ENCODE measurements at regions not wholly inside any gene's neighbourhood (a gene's known extent, or its start where the extent isn't known, plus 50 kb on each side); places are given as distances from the start of the nearest gene placed in this dataset.
"Not testable (repeated sequence)": the region's sequence is repeated elsewhere in the genome, so short reads cannot be mapped to it uniquely, and the experiment has no call there.

- intact Hi-C loops (cut with micrococcal nuclease; ENCODE audit: unreplicated experiment) (no loop called here), in situ Hi-C loops (cut with HindIII; ENCODE audit: extremely low pct_ligation_motif_present, low pct_unique_long_range_greater_than_20kb) (no loop called here)
- no peak for ATAC-seq
- Histone ChIP-seq H2AFZ (ENCODE audit: low read length) (no peak overlapping the region), H3K4me3 (replicated peaks in 1 of 3; ENCODE audit: insufficient read depth in 1 of 3, low read depth in 2 of 3, low read length in 3 of 3) (no peak overlapping the region), H3K36me3 (replicated peaks in 1 of 2; ENCODE audit: control insufficient read depth in 1 of 2, insufficient read depth in 2 of 2, low read length in 2 of 2) (peaks cover 3 to 53% of the 10 kb centered on the region in 2 experiments), H3K79me2 (ENCODE audit: insufficient read depth, low read length) (no peaks in the 10 kb centered on the region), H3K9me3 (ENCODE audit: low read length) (peaks cover 22% of the 10 kb centered on the region; the same call in 1 of the 2 replicates), H3K27ac (ENCODE audit: extremely low read length, insufficient read depth, low read length) (no peak overlapping the region), H3K4me2 (ENCODE audit: low read depth, low read length) (no peak overlapping the region), H3K4me1 (ENCODE audit: insufficient read depth, low read length) (no peaks in the 10 kb centered on the region), H3K27me3 (ENCODE audit: control insufficient read depth in 1 of 2, insufficient read depth in 2 of 2, low read length in 2 of 2) (no peaks in the 10 kb centered on the region), H4K20me1 (ENCODE audit: insufficient read depth, low read length) (no peaks in the 10 kb centered on the region), H3K9ac (ENCODE audit: insufficient read depth, low read depth, low read length) (no peak overlapping the region)
- no peak for FAIRE-seq
- no peak for DNase-seq (ENCODE audit: low spot score)
- WGBS (ENCODE audit: low lambda C conversion rate): over 99% methylated on average over 6 of the region's 6 CpGs
- ChIA-PET POLR2A (no interaction called here), CTCF (ENCODE audit: low intra/inter-chr PET ratio, low total read pairs) (no interaction called here)
- TF ChIP-seq IKZF5 (CRISPR knock-in tag; IDR thresholded peaks at IDR 0.05) (no peak), ZNF30 (CRISPR knock-in tag; IDR thresholded peaks at IDR 0.05) (no peak), PRPF4 (IDR thresholded peaks at IDR 0.05; ENCODE audit: low read depth, low read length, poor library complexity, severe bottlenecking) (no peak), SP140L (CRISPR knock-in tag; IDR thresholded peaks at IDR 0.05; ENCODE audit: borderline replicate concordance) (no peak), PHF20 (CRISPR knock-in tag; IDR thresholded peaks at IDR 0.05) (no peak), ZNF136 (CRISPR knock-in tag; IDR thresholded peaks at IDR 0.05; ENCODE audit: low read depth) (no peak), ZNF615 (CRISPR knock-in tag; IDR thresholded peaks at IDR 0.05; ENCODE audit: borderline replicate concordance) (no peak), ZNF44 (CRISPR knock-in tag; IDR thresholded peaks at IDR 0.05) (no peak), ZNF18 (CRISPR knock-in tag; IDR thresholded peaks at IDR 0.05; ENCODE audit: insufficient replicate concordance) (no peak), AHR (CRISPR knock-in tag; IDR thresholded peaks at IDR 0.05) (no peak), CHD4 (IDR thresholded peaks at IDR 0.05; ENCODE audit: borderline replicate concordance, low read length) (no peak), CBX5 (CRISPR knock-in tag; IDR thresholded peaks at IDR 0.05; ENCODE audit: borderline replicate concordance) (no peak), ZNF777 (CRISPR knock-in tag; IDR thresholded peaks at IDR 0.05) (no peak)
- BruUV-seq (replicated peaks): no TSS peak
Measured at GRCh38 chr7:149580328-149580727, 82.7 kb upstream of the ZNF746 start.

GRCh38 chr7:149579365-149579764 is 81.8 kb upstream of the ZNF746 start:
- in situ Hi-C loops (cut with HindIII; ENCODE audit: extremely low pct_ligation_motif_present, low pct_unique_long_range_greater_than_20kb); intact Hi-C loops (cut with micrococcal nuclease; ENCODE audit: unreplicated experiment); H3K4me2 ChIP-seq (ENCODE audit: low read depth, low read length); H3K79me2 ChIP-seq (ENCODE audit: insufficient read depth, low read length); H3K9ac ChIP-seq (ENCODE audit: insufficient read depth, low read depth, low read length); ATAC-seq; DNase-seq (ENCODE audit: low spot score); H3K27me3 ChIP-seq (ENCODE audit: control insufficient read depth in 1 of 2, insufficient read depth in 2 of 2, low read length in 2 of 2); H3K4me1 ChIP-seq (ENCODE audit: insufficient read depth, low read length); H3K27ac ChIP-seq (ENCODE audit: extremely low read length, insufficient read depth, low read length); H2AFZ ChIP-seq (ENCODE audit: low read length); FAIRE-seq; BruUV-seq (replicated peaks); H3K4me3 ChIP-seq (replicated peaks in 1 of 3; ENCODE audit: insufficient read depth in 1 of 3, low read depth in 2 of 3, low read length in 3 of 3); H4K20me1 ChIP-seq (ENCODE audit: insufficient read depth, low read length); POLR2A ChIA-PET; CTCF ChIA-PET (ENCODE audit: low intra/inter-chr PET ratio, low total read pairs): not testable (repeated sequence)
- WGBS (ENCODE audit: low lambda C conversion rate): 99% methylated on average over 17 of the region's 19 CpGs
- Histone ChIP-seq H3K36me3 (replicated peaks in 1 of 2; ENCODE audit: control insufficient read depth in 1 of 2, insufficient read depth in 2 of 2, low read length in 2 of 2) (peaks cover 3 to 43% of the 10 kb centered on the region in 2 experiments), H3K9me3 (ENCODE audit: low read length) (peaks cover 22% of the 10 kb centered on the region; the same call in 1 of the 2 replicates)

All from HepG2 (cell line).